HepG2 (cell line): ENCODE measurements at regions not wholly inside any gene's neighbourhood (a gene's known extent, or its start where the extent isn't known, plus 50 kb on each side); places are given as distances from the start of the nearest gene placed in this dataset.
"Not testable (repeated sequence)": the region's sequence is repeated elsewhere in the genome, so short reads cannot be mapped to it uniquely, and the experiment has no call there.

Experiments used
- ATAC-seq: fragments of 200-7000 bp; cut with Tn5 transposase; 3 replicates; pipeline ENCODE4 v1.9.1; 2020; ENCODE audit warnings: mild to moderate bottlenecking, moderate library complexity
- BruUV-seq: library from RNA; stranded (reverse); fragments of 400-500 nt; replicated peaks from 2 replicates; lab custom pipeline; 2021; lab: Mats Ljungman, UMichigan
- CTCF ChIA-PET: fragments of 300-600 bp; formaldehyde crosslinking; extraction: SDS; loops from one replicate; lab custom pipeline; 2021; ENCODE audit warnings: low total read pairs, inconsistent platforms, low intra/inter-chr PET ratio; lab: Yijun Ruan, JAX
- POLR2A ChIA-PET: fragments of 350-600 bp; sonication (Branson Sonifier 250); formaldehyde crosslinking; loops from one replicate; lab custom pipeline; 2020; ENCODE audit warnings: antibody characterized with exemption, inconsistent platforms; lab: Yijun Ruan, JAX
- DNase-seq: peaks from one replicate; pipeline ENCODE4 v3.0.0-alpha.2; 2015; ENCODE audit warnings: low spot score
- FAIRE-seq: peaks from 3 replicates; lab custom pipeline; 2011; peaks lifted over from hg19 to GRCh38; lab: Jason Lieb, UNC
- H2AFZ ChIP-seq: one replicate; pipeline ENCODE4 v1.6.1; 2011; ENCODE audit warnings: low read length, inconsistent platforms
- H3K27ac ChIP-seq: fragments of 300-600 bp; 3 replicates; pipeline ENCODE4 v1.8.0; 2011; ENCODE audit warnings: mixed run types, mild to moderate bottlenecking, mixed read lengths, low read length, inconsistent platforms; ENCODE audit not compliant: insufficient read depth; ENCODE audit errors: extremely low read length
- H3K27me3 ChIP-seq, 2 experiments: fragments of 200-600 bp in 1 of 2; 2 replicates in 1 of 2; 3 replicates in 1 of 2; pipeline versions ENCODE4 v1.6.0 to v1.8.0; 2011; ENCODE audit warnings: low read length in 2 of 2, mild to moderate bottlenecking in 2 of 2, moderate library complexity in 2 of 2, inconsistent platforms in 1 of 2; ENCODE audit not compliant: insufficient read depth in 2 of 2, control insufficient read depth in 1 of 2
- H3K36me3 ChIP-seq, 2 experiments: fragments of 200-600 bp in 1 of 2; replicated peaks in 1 of 2; 2 replicates in 1 of 2; 3 replicates in 1 of 2; pipeline versions ENCODE4 v1.5.1 to v1.8.0; 2011; ENCODE audit warnings: low read length in 2 of 2, inconsistent platforms in 1 of 2; ENCODE audit not compliant: insufficient read depth in 2 of 2, control insufficient read depth in 1 of 2
- H3K4me1 ChIP-seq: 2 replicates; pipeline ENCODE4 v1.5.1; 2012; ENCODE audit warnings: low read length, inconsistent platforms; ENCODE audit not compliant: insufficient read depth
- H3K4me2 ChIP-seq: 2 replicates; pipeline ENCODE4 v1.6.0; 2011; ENCODE audit warnings: low read depth, low read length, inconsistent platforms
- H3K4me3 ChIP-seq, 3 experiments: fragments of 200-600 bp in 1 of 3; sonication (generic), shearing (Covaris generic) in 1 of 3; replicated peaks in 1 of 3; 2 replicates each; pipeline ENCODE4 v1.5.1; 2011 to 2016; ENCODE audit warnings: low read length in 3 of 3, inconsistent platforms in 2 of 3, low read depth in 2 of 3, mild to moderate bottlenecking in 2 of 3, control low read depth in 1 of 3, mixed read lengths in 1 of 3; ENCODE audit not compliant: insufficient read depth in 1 of 3
- H3K79me2 ChIP-seq: one replicate; pipeline ENCODE4 v1.6.1; 2011; ENCODE audit warnings: low read length, inconsistent platforms; ENCODE audit not compliant: insufficient read depth
- H3K9ac ChIP-seq: 2 replicates; pipeline ENCODE4 v1.6.0; 2011; ENCODE audit warnings: mild to moderate bottlenecking, low read depth, low read length, inconsistent platforms; ENCODE audit not compliant: insufficient read depth
- H3K9me3 ChIP-seq: 2 replicates; pipeline ENCODE4 v1.5.1; 2012; ENCODE audit warnings: mild to moderate bottlenecking, low read length
- H4K20me1 ChIP-seq: 2 replicates; pipeline ENCODE4 v1.6.0; 2011; ENCODE audit warnings: inconsistent platforms, mild to moderate bottlenecking, low read length, moderate library complexity; ENCODE audit not compliant: insufficient read depth
- BHLHE40 ChIP-seq: IDR thresholded peaks from 2 replicates; pipeline ENCODE4 v1.6.1; 2011; ENCODE audit warnings: low read length, improper control_type of control experiment
- CEBPB ChIP-seq: IDR thresholded peaks from 2 replicates; pipeline ENCODE4 v1.6.1; 2011; ENCODE audit warnings: low read depth, low read length, improper control_type of control experiment, borderline replicate concordance
- ERF ChIP-seq: IDR thresholded peaks from 2 replicates; pipeline ENCODE4 v1.6.1; 2018; ENCODE audit warnings: missing biosample characterization, missing genetic modification reagents
- FOXP1 ChIP-seq, 2 experiments: fragments of 450-650 bp in 1 of 2; IDR thresholded peaks; 2 replicates each; pipeline ENCODE4 v1.6.1; 2017 to 2018; ENCODE audit warnings: antibody characterized with exemption in 1 of 2
- GATA4 ChIP-seq: sonication (generic); IDR thresholded peaks from 2 replicates; pipeline ENCODE4 v1.6.1; 2016; ENCODE audit warnings: antibody characterized with exemption, low read depth, borderline replicate concordance
- KAT8 ChIP-seq: IDR thresholded peaks from 2 replicates; pipeline ENCODE4 v1.6.1; 2016; ENCODE audit warnings: missing genetic modification reagents, missing compliant biosample characterization
- KLF13 ChIP-seq: sonication (generic); formaldehyde crosslinking; IDR thresholded peaks from 2 replicates; pipeline ENCODE4 v1.4.0; 2020; ENCODE audit warnings: mild to moderate bottlenecking, missing genetic modification reagents
- NCOA1 ChIP-seq: sonication (generic); formaldehyde crosslinking; IDR thresholded peaks from 2 replicates; pipeline ENCODE4 v1.9.0; 2021; ENCODE audit warnings: missing genetic modification reagents
- NFE2 ChIP-seq: sonication (generic); formaldehyde crosslinking; IDR thresholded peaks from 2 replicates; pipeline ENCODE4 v1.4.0; 2020; ENCODE audit warnings: missing genetic modification reagents
- NKX3-1 ChIP-seq: sonication (generic); formaldehyde crosslinking; IDR thresholded peaks from 2 replicates; pipeline ENCODE4 v1.5.0; 2020; ENCODE audit warnings: missing genetic modification reagents
- PAX8 ChIP-seq: sonication (generic); formaldehyde crosslinking; IDR thresholded peaks from 2 replicates; pipeline ENCODE4 v1.8.0; 2022; ENCODE audit warnings: mild to moderate bottlenecking, missing genetic modification reagents, borderline replicate concordance
- TBX2 ChIP-seq: sonication (generic); formaldehyde crosslinking; IDR thresholded peaks from 2 replicates; pipeline ENCODE4 v1.5.0; 2020; ENCODE audit warnings: missing genetic modification reagents, mild to moderate bottlenecking, borderline replicate concordance
- THAP11 ChIP-seq: IDR thresholded peaks from 2 replicates; pipeline ENCODE4 v1.6.1; 2016; ENCODE audit warnings: missing biosample characterization, missing genetic modification reagents
- ZFY ChIP-seq: sonication (generic); formaldehyde crosslinking; IDR thresholded peaks from 2 replicates; pipeline ENCODE4 v1.4.0; 2020; ENCODE audit warnings: missing genetic modification reagents
- ZKSCAN5 ChIP-seq: sonication (generic); formaldehyde crosslinking; IDR thresholded peaks from 2 replicates; pipeline ENCODE4 v1.5.1; 2020; ENCODE audit warnings: mild to moderate bottlenecking, missing genetic modification reagents
- ZNF543 ChIP-seq: sonication (generic); formaldehyde crosslinking; IDR thresholded peaks from 2 replicates; pipeline ENCODE4 v1.4.0; 2020; ENCODE audit warnings: mild to moderate bottlenecking, missing genetic modification reagents
- ZNF558 ChIP-seq: sonication (generic); formaldehyde crosslinking; IDR thresholded peaks from 2 replicates; pipeline ENCODE4 v1.9.0; 2022; ENCODE audit warnings: mild to moderate bottlenecking, missing genetic modification reagents, borderline replicate concordance
- WGBS: methylation state at CpG from one replicate; pipeline ENCODE4 v1.1.6; 2017; ENCODE audit warnings: low lambda C conversion rate; 5-methylcytosine and 5-hydroxymethylcytosine counted together
- in situ Hi-C: cut with HindIII; loops from 2 replicates; pipeline ENCODE4 v1.10.0; 2017; ENCODE audit warnings: low pct_unique_long_range_greater_than_20kb; ENCODE audit not compliant: extremely low pct_ligation_motif_present
- intact Hi-C: fragments of 100-400 bp; cut with micrococcal nuclease; formaldehyde crosslinking; loops from one replicate; pipeline ENCODE4 v1.10.0; 2022; ENCODE audit not compliant: unreplicated experiment
- TF ChIP-seq, protein P1 (sequence below): sonication (generic); formaldehyde crosslinking; IDR thresholded peaks from 2 replicates; pipeline ENCODE4 v1.4.0; 2020; ENCODE audit warnings: mild to moderate bottlenecking, missing genetic modification reagents

DNA sequence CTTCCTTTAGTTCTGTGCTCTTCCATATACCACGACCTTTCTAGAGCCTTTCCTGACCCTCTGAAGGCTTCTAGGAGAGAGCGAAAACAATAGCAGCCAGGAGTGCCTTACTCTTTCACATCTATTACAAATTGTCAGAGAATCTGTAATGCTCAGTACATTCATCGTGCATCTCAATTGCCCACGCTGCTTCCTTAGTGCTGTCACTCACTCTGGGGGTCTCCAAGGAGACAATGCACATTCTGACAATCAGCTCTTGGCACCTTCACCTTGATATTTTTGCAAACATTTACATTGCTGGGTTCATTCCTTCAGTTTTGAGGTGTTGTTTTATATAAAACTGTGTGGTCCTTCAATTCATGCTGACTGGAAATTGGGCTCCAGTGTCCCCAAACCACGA is 110.1 kb upstream of the GPR101 start:
- 4% methylated on average over 3 of the region's 5 CpGs for WGBS
- DNase-seq (no peak), FAIRE-seq (no peak), ATAC-seq (no peak)
- H3K4me1 ChIP-seq, result no peaks in the 10 kb centered on the region
- H3K27ac ChIP-seq, result no peak overlapping the region
- H3K9me3 ChIP-seq, result no peaks in the 10 kb centered on the region
- no peaks in the 10 kb centered on the region for H3K27me3 ChIP-seq
- H3K36me3 ChIP-seq, result no peaks in the 10 kb centered on the region
- no peak overlapping the region for H3K4me2 ChIP-seq
- POLR2A ChIA-PET, result no interaction called here
- no peak overlapping the region for H2AFZ ChIP-seq
- H4K20me1 ChIP-seq, result no peaks in the 10 kb centered on the region
- no peak overlapping the region for H3K4me3 ChIP-seq
- CTCF ChIA-PET, result no interaction called here
- H3K9ac ChIP-seq, result no peak overlapping the region
- in situ Hi-C loops (no loop called here), intact Hi-C loops (no loop called here)
- TF ChIP-seq FOXP1 (IDR thresholded peaks at IDR 0.05) (no peak), FOXP1 (CRISPR knock-in tag; IDR thresholded peaks at IDR 0.05) (no peak), TBX2 (CRISPR knock-in tag) (no peak), BHLHE40 (no peak), GATA4 (no peak), NKX3-1 (CRISPR knock-in tag) (no peak), ZFY (no peak), ERF (CRISPR knock-in tag) (no peak), ZKSCAN5 (CRISPR knock-in tag) (no peak), NCOA1 (CRISPR knock-in tag) (no peak), ZNF543 (CRISPR knock-in tag) (no peak), THAP11 (no peak), KLF13 (CRISPR knock-in tag) (no peak), CEBPB (no peak), KAT8 (CRISPR knock-in tag) (no peak), ZNF558 (CRISPR knock-in tag) (no peak), PAX8 (CRISPR knock-in tag) (no peak), NFE2 (CRISPR knock-in tag) (no peak)
- TF ChIP-seq, protein P1, sequence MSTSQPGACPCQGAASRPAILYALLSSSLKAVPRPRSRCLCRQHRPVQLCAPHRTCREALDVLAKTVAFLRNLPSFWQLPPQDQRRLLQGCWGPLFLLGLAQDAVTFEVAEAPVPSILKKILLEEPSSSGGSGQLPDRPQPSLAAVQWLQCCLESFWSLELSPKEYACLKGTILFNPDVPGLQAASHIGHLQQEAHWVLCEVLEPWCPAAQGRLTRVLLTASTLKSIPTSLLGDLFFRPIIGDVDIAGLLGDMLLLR (CRISPR knock-in tag), result no peak
- no peaks in the 10 kb centered on the region for H3K79me2 ChIP-seq
- no TSS peak for BruUV-seq

DNA sequence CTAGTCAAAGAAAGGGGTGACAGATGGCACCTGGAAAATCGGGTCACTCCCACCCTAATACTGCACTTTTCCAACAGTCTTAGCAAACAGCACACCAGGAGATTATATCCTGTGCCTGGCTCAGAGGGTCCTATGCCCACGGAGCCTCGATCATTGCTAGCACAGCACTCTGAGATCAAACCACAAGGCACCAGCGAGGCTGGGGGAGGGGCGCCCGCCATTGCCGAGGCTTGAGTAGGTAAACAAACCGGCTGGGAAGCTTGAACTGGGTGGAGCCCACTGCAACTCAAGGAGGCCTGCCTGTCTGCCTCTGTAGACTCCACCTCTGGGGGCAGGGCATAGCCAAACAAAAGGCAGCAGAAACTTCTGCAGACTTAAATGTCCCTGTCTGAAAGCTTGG is 88.9 kb upstream of the GPR101 start:
- H3K27me3 ChIP-seq, CTCF ChIA-PET, H3K9me3 ChIP-seq, H3K4me2 ChIP-seq, H3K9ac ChIP-seq, H3K4me1 ChIP-seq, H3K4me3 ChIP-seq, BruUV-seq, POLR2A ChIA-PET, intact Hi-C loops, DNase-seq, in situ Hi-C loops, H3K27ac ChIP-seq, H3K36me3 ChIP-seq, FAIRE-seq, H3K79me2 ChIP-seq, H4K20me1 ChIP-seq, ATAC-seq, H2AFZ ChIP-seq: not testable (repeated sequence)
- no CpG with 5 or more reads among the region's 8 CpGs for WGBS
